ENCODE measurements at regions not wholly inside any gene's neighbourhood (a gene's known extent, or its start where the extent isn't known, plus 50 kb on each side); places are given as distances from the start of the nearest gene placed in this dataset.

DNA sequence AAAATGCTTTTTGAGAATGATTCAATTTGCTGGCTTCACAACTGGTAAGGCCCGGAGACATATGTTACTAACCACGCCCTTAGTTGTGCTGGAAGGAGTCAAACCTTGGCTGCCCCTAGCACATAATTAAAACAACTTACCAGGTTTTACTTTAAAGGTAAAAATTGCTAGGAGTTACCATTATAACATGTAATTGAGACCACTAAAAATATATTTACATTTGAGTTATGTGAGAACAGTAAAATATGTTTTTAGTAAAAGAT lies 435.6 kb upstream of the CDH9 start:
- H3K27ac ChIP-seq: no peak overlapping the region
- no peak for TF ChIP-seq ZFX (IDR thresholded peaks at IDR 0.05; ENCODE audit: borderline replicate concordance)
- no peak for TF ChIP-seq CTCF (IDR thresholded peaks at IDR 0.05)

DNA sequence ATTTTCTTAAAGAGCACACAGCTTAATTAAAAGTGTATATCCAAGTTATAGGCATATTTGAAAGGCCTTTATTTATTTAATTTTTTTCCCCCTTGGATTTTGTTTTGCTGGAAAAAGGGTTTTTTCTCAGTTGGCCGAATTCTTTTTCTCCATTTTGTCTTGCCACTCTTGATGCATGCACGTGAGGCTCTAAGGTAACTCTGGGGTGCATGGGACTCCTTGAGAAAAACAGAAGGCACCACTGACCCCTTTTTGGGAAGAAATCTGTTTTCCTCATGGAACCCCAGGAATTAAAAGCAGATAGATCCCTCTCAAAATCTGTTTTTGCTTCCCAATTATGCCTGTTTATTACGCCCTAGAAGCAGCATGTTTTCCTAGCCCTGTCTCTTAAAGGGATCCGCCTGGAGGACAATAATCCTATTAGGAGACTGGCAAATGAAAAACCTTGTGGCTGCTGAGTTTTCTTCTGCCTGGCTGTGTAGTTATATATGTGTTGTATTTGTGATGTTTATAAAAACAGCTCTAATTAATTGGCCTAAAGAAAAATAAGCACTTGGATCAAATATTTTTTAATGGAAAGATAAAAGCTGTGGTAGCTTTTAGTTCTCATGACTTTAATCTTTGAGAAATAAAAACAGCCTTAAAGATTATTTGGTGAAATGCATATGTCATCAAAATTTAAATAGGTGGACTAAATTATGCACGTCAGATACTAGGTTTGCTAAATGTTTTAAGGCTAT lies 435.1 kb upstream of the CDH9 start:
- no peak overlapping the region for H3K27ac ChIP-seq
- TF ChIP-seq CTCF (IDR thresholded peaks at IDR 0.05) (no peak), ZFX (IDR thresholded peaks at IDR 0.05; ENCODE audit: borderline replicate concordance) (no peak)

DNA sequence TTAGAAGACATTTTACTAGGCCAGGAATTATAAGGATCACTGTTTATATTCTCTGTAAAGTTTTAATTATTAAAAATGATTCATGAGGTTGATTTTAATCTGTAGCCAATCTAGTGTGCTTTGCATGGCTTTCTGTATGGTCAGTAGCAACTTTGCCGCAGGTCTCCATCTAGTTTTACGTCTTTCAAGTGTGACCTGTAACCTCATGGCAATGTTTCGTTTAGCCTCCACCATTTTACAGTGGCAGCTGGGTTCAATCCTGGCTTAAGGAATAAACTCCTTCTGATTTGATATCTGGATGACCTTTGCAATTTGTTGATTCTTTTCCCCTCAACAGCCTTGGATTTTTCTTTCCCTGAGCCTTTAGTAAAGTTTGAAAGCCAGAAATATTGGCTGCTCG lies 434.5 kb upstream of the CDH9 start:
- H3K27ac ChIP-seq: no peak overlapping the region

GRCh38 chr5:27472000-27472763 lies 433.8 kb upstream of the CDH9 start:
- no peak for TF ChIP-seq CTCF (IDR thresholded peaks at IDR 0.05)
- no peak for TF ChIP-seq ZFX (IDR thresholded peaks at IDR 0.05; ENCODE audit: borderline replicate concordance)
- no peak overlapping the region for H3K27ac ChIP-seq

More for the DNA sequence above, 434.5 kb upstream of the CDH9 start:
- no peak for TF ChIP-seq ZFX (IDR thresholded peaks at IDR 0.05; ENCODE audit: borderline replicate concordance)
- no peak for TF ChIP-seq CTCF (IDR thresholded peaks at IDR 0.05)

DNA sequence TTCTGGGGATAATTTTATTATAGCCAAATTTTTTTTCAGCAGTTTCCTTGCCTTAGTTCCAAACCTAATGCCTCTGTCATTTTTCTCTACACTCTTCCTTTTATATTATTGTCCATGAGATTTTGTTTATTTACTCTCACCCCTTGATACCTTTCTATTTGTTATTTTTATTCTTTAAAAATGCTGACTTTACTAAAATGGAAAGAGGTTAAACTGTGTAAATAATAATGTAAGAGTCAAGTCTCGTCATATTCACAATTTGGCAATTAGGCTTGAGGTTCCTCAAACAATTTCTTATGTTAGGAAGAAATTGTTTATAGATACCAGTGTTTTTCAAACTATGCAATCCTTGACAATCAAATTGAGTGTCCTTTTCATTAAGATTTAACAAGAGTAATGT lies 428.6 kb upstream of the CDH9 start:
- no peak for TF ChIP-seq CTCF (IDR thresholded peaks at IDR 0.05)
- no peak for TF ChIP-seq ZFX (IDR thresholded peaks at IDR 0.05; ENCODE audit: borderline replicate concordance)
- no peak overlapping the region for H3K27ac ChIP-seq

DNA sequence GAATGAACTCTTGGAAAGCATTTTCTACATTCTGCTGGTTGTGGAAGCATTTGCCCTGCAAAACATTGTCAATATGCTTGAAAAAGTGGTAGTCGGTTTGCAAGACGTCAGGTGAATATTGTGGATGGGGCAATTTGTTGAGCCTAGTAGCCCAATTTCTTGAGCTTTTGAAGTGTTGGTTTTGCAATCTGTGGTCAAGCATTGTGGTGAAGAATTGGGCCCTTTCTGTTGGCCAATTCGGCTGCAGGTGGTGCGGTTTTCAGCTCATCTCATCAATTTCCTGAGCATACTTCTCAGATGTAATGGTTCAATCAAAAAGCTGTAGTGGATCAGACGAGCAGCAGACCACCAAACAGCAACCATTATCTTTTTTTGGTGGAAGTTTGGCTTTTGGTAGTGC lies 426.8 kb upstream of the CDH9 start:
- TF ChIP-seq ZFX (IDR thresholded peaks at IDR 0.05; ENCODE audit: borderline replicate concordance) (no peak), CTCF (IDR thresholded peaks at IDR 0.05) (no peak)
- no peak overlapping the region for H3K27ac ChIP-seq

DNA sequence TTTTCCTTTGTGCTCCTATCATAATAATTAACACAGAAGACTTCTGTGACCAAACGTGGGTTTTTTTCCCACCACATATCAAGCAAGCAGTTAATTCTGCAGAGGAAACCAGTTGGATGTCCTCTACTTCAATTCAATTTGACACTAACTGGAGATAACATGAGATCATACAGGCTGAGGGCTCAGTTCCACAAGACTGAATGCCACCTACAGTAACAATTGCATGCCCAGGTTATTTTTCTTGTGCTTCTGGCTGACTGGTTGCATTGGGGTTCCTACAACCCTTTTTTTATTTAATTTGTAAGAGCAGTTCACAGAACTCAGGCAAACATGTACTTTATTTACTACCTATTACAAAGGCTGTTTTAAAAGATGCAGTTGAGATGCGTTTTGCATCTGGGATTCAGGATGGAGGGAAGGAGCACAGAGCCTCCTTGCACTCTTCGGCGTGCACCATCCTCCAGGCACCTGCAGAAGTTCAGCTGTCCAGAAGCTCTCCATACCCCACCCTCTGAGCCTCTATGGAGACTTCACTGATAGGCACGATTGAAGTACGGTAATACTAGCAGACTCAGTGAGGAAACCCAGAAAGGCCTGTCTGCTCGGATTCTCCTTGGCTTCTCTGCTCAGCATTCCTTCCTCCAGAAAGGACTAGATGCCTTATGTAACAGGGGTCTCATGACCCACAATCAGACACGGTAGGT lies 425.2 kb upstream of the CDH9 start:
- no peak overlapping the region for H3K27ac ChIP-seq
- no peak for TF ChIP-seq ZFX (IDR thresholded peaks at IDR 0.05; ENCODE audit: borderline replicate concordance)
- TF ChIP-seq CTCF (IDR thresholded peaks at IDR 0.05): no peak
